ENCODE measurements at regions not wholly inside any gene's neighbourhood (a gene's known extent, or its start where the extent isn't known, plus 50 kb on each side); places are given as distances from the start of the nearest gene placed in this dataset.

DNA sequence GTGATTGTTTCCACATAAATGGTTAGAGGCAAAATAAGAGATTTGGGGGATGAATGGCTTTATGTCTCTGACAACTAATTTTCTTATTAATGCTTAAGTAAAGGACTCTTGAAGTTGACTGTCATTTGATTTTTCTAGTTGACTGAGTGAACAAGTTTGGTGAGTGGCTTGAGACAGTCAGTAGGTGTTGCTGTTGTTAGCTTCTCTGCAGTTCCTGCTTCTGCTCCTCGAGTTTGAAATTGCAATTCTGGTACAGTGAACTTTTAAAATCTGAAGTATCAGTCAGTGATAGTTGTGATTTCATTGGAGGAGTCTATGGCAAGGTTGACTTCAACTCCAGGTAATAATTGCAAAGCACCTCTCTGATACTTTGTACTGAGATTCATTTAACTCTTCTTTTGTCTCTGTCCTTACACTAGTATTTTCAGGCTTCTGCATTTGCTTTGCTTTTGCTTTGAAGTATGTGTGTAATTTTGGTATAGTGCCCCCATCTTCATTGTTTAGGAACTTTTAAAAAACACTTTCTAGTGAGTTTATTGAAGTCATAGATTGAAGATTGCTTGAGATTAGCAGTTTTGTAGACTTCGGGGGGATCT lies 415.5 kb downstream of the PCNX1 start:
- no peak for DNase-seq (ENCODE audit: low read depth in 3 of 3, low spot score in 1 of 3)

DNA sequence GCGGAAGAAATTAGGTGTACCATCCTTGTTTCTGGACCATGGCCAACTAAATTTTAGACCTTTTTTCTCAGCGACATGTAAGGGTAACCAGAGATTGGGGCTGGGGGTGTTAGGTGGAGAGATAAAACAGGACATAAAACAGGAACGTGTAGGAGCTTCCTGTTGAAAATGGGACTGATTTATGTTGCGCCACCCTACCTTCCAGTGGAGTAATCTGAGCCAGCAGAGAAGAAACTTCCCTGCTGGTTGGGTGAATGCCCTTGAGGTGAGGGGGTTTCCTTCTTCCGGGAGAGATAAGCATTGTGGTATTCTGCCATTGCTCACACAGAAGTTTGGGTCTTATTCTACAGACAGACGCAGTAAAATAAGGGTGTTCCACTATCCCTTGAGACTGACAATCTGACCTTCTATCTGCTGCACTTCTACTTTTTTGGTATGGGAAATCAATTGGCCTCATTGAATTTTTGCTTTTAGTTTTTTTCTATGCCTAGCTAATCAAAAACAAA lies 417.6 kb downstream of the PCNX1 start:
- DNase-seq (ENCODE audit: low read depth in 3 of 3, low spot score in 1 of 3) = peak in 1 of 3 donors; percentile 16

DNA sequence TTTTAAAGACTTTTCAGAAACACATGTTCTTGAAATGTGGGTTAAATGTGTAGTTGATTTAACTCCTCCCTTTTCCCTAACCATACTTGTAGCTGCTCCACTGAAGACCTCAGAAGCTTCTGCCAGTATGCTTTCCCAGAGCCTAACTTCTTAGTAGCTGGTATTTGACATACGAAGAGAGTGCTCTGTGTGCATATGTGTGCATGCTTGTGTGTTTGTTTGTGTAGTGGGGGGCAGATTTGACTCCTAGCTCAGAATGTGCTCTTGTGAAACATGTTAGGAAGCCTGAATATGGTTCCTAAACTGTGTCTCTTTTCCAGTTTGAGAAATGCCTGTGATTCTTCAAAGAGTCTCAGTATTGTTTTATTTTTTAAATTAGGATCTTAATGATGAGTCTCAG lies 420.4 kb downstream of the PCNX1 start:
- DNase-seq (ENCODE audit: low read depth in 3 of 3, low spot score in 1 of 3) = no peak

DNA sequence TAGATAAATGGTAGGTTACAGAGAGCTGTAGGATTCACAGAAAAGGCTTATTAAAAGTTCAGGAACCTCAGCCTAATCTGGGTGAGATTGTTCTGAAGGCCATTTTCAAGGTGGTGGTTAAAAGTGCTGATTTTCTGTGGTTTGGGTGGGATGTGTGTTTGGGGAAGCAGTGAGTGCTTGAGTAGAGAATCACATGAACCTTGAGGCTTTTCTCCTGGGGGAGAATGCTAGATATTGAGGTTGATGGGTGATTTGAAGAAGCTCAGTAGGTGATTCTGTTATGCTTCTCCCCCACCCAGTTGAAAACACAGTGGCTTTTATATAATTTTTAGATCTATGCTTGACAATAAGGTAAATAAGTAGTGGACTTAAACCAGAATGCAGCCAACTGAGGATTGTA lies 420.9 kb downstream of the PCNX1 start:
- no peak for DNase-seq (ENCODE audit: low read depth in 3 of 3, low spot score in 1 of 3)

DNA sequence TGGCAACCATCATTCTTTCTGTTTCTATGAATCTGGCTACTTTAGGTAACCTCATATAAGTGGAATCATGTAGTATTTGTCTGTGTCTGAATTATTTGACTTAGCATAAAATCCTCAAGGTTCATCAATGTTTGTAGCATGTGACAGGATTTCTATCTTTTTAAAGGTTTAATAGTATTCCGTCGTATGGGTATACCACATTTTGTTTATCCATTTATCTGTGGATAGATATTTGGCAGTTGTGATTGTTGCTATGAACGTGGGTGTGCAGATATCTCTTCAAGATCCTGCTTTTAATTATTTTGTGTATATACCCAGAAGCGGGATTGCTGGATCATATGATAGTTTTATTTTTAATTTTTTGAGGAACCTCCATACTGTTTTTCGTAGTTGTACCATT lies 421.7 kb downstream of the PCNX1 start:
- DNase-seq (ENCODE audit: low read depth in 3 of 3, low spot score in 1 of 3) = no peak

DNA sequence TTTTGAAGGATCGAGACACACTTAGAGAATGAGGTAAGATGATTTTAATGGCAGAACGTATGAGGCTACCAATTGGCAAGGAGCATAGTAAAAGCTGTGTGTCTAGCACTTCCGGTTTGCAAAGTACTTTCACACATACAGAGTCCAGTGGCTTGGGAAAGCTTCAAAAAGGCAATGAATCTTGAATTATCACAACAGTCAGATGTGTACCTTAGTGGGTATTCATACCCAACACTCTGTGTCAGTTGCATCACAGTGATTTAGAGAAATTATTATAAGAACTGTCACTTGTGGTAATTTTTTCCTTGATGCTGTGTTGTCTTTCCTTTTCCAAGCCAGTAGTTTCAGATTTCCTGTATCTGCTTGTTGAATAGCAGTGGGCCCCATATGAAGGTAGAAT lies 424.1 kb downstream of the PCNX1 start:
- no peak for DNase-seq (ENCODE audit: low read depth in 3 of 3, low spot score in 1 of 3)

DNA sequence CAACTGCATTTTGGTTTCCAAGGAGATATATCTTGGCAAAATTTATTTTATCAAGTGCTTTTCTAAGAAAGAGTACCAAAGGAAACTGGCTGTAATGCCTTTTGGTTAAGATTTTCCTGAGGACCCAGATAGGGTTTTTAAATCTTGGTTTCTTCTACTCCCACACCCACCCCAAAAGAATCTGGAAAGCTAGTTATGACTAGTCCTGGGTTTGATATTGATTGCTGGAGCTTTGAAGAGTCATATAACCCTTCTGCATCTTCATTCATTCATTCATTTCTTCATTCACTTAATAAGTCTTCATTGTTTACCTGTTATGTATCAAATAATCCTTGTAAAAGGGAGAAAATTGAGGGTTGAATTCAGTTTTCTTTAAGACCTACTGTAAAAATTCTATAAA lies 425.2 kb downstream of the PCNX1 start:
- DNase-seq (ENCODE audit: low read depth in 3 of 3, low spot score in 1 of 3) = no peak

DNA sequence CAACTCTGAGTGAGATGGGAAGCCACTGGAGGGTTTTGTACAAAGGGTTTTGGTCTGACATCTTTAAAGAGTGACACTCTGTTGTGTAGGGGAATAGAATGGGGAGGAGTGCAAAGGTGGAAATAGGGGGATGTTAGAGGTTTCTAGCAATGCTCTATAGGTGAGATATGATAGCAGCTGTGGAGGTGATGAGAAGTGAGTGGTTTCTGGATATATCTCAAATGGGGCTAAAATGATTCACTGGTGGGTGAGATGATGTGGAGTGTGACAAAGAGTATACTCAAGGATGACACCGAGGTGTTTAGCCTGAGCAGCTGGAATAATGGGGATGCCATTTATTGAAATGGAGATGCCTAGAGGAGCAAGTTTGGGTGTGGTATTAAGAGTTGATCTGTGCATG lies 426.4 kb downstream of the PCNX1 start:
- DNase-seq (ENCODE audit: low read depth in 3 of 3, low spot score in 1 of 3) = no peak

DNA sequence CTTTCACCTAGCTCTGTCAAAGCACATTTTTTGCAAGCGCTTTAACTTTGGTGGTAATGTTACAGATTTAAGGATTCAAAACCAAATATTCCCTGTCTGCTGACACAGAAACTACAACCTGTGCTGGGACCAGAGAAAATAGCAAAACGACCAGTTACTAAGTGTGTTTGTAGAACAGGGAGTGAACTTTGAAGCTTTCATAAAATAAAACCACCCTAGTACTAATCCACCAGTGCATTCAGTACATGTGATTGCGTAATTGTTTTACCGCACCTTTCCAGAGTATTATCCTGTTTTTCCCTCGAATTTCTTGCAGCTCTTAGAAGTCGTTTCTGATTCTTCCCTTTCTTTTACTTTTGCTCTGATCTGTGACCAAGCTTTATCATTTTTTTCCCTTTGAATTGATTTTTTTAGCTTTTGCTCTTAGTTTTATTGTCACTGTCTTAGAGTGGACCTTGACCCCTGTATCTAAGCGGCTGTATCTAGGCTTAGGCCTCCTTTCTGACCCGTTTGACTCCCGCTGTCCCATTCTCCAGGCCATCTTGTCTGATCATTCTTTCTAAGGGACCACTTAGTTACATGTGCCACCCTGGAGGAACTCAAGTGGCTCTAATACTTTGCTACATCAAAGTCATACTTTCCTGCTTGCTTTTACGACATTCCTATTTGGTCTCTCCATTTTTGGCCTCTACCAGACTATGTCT lies 429.4 kb downstream of the PCNX1 start:
- DNase-seq (ENCODE audit: low read depth in 3 of 3, low spot score in 1 of 3) = no peak

DNA sequence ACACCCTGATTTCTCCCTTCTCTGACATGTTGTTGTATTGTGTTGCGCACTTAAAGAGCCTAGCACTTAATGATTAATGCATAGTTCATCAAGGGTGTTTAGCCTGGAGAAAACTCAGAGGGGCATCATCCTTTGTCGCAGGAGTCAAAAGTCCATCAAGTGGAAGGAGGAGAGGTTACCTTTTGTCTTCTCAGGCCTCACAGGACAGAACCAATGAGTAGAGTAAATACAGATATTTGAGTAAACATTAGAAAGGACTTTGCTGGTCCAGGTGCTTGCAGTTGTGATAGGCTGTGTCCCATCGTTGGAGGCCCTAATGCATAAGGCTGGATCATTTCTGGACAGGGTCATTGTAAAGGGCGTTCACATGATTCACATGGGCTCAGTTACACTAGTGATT lies 430.9 kb downstream of the PCNX1 start:
- no peak for DNase-seq (ENCODE audit: low read depth in 3 of 3, low spot score in 1 of 3)

DNA sequence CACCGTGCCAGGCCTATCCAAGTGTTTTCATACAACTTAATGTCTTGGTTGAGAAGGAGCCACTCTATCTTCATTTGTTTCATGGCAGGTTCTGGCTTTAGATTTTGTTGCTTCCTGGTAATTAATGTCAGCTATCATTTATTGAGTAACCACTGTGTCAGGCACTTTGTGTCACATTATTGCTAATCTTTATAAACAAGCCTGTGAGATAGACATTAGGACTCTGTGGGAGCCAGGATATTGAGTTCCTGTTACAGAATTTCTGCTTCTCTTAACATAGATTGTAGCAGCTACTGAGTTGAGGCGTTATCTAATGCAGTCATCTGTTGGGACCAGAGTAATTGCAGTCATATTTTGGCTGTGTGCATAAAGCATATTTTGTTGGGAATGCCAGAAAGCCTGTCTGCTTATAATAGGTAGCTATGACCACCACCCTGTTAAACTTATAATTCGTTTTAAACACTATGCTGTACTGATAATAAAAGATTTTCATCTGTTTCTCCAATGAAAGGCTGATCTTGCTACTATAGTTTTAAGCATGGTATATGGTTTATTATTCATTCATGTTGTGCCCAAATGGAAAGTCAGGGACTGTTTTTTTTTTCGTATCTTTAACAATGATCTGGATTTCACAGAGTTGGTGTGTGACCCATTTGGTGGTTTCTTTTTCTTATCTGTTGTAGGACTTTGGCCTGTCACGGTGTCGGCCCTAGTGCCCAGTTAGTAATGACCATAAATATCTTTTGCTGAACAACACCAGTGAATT lies 432.6 kb downstream of the PCNX1 start:
- no peak for DNase-seq (ENCODE audit: low read depth in 3 of 3, low spot score in 1 of 3)

DNA sequence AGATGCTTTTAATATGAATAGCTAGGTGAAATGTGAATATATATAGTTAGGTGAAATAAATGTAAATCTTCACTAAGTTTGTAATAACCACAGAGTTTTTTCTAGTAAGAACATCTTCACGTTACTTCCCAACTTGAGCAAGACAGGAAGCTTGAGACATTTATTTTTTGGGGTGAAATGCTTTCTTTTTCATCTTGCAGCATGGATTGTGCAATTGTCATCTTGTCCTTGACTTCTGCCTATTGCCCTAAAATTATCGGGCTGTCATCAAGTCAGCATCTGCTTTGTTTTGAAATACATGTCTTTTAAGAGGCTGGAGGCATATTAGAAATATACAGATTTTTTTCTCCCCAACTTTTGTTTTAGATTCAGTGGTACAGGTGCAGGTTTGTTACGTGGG lies 433.9 kb downstream of the PCNX1 start:
- no peak for DNase-seq (ENCODE audit: low read depth in 3 of 3, low spot score in 1 of 3)

DNA sequence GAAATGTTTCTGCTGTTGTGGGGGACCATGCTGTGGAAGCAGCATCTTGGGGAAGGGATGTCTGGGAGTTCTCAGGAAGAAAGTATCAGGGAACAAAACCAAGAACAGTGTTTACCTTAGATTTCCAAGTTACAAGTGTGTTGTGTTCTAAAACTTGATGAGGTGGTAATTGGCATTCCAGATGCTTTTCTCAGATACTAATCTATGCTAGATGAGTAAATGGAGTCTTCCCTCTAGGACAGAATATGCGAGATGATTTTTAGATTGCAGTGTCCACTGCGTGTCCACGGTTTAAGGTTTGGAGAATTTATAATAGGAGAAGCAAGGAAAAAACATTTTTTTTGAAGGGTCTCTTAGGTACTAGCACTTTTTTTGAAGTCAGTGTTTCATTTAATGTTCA lies 436.5 kb downstream of the PCNX1 start:
- DNase-seq (ENCODE audit: low read depth in 3 of 3, low spot score in 1 of 3) = no peak

DNA sequence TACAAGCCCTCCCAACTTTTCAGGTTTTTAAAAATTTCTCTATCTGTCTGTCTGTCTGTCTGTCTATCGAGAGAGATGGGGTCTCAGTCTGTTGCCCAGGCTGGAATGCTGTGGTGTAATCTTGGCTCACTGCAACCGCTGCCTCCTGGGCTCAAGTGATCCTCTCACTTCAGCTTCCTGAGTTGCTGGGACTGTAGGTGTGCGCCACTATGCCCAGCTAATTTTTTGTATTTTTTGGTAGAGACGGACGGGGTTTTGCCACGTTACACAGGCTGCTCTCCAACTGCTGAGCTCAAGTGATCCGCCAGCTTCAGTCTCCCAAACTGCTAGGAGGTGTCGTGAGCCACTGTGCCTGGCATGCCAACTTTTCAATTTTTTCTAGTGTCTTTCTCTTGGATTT lies 437.2 kb downstream of the PCNX1 start:
- no peak for DNase-seq (ENCODE audit: low read depth in 3 of 3, low spot score in 1 of 3)

DNA sequence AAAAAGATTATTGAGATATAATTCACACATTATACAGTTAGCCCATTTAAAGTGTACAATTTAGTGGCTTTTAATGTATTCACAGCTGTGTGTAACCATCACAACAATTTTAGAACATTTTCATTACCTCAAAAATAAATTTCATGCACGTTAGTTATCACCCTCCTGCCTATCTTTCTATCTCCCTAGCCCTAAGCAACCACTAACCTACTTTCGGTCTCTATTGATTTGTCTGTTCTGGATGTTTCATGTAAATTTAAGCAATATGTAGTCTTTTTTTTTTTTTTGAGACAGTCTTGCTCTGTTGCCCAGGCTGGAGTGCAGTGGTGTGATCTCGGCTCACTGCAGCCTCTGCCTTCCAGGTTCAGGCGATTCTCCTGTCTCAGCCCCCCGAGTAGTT lies 439.4 kb downstream of the PCNX1 start:
- no peak for DNase-seq (ENCODE audit: low read depth in 3 of 3, low spot score in 1 of 3)

DNA sequence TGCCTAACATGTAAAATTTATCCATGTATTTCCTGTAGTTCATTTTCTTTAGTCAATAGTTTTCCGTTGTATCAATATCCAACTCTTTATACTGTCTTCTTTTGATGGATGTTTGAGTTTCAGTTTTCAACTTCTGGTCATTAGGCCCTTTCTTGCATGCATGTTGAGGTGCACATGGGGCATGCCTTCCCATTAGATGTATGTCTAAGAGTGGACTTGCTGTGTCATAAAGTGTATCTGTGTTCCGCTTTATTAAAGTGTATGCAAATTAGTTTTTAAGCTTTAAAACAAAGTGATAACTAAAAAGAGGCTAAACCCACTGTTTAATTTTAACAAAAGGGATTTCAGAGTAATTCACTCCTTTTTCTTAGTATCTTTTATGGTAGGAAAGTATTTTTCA lies 441.1 kb downstream of the PCNX1 start:
- no peak for DNase-seq (ENCODE audit: low read depth in 3 of 3, low spot score in 1 of 3)

DNA sequence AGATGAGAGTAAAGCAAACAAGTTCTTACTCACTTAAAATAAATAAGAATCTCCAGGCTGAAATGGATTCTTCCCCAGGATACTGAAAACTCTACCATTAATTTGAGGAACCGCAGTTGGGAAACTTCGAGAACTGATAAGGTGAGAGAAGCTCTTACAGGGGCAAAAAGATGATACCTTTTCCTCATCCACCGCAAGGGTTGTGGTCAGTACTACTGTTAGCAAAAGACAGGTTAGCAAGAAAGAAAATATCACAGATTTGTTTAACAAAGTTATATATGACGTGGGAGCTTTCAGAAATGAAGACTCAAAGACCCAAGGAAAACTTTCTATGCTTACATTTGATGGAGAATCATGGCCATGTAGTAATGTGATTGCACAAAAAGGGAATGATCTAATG lies 441.6 kb downstream of the PCNX1 start:
- DNase-seq (ENCODE audit: low read depth in 3 of 3, low spot score in 1 of 3) = no peak

DNA sequence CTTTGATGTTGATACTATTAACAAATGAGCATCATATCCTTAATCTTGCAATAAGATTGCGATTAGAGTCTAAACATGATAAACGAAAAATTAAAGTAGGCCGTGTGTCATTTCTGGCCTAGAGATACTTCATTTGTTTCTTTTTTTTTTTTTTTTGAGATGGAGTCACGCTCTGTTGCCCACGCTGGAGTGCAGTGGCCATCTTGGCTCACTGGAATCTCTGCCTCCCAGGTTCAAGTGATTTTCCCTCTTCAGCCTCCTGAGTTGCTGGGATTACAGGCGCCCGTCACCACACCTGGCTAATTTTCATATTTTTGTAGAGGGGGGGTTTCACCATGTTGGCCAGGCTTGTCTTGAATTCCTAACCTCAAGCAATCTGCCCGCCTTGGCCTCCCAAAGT lies 446.9 kb downstream of the PCNX1 start:
- no peak for DNase-seq (ENCODE audit: low read depth in 3 of 3, low spot score in 1 of 3)

DNA sequence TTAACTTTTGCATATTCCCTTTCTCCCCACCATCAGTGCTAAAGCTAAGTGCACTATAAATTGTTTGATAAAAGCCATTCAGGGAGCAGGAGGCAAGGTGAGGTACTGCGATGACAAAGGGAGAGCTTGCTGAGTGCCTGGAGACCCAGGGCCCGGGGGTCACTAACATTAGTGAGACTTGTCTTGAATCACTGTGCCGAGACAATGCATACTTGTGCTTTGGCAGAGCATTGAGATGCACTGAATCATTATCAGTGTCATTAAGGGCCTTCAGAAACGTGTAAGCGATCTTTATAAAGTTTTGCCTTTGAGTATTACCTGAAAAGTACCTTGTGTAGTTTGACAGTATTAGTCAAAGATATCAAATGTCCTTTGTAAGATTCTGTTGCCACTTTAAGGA lies 447.5 kb downstream of the PCNX1 start:
- no peak for DNase-seq (ENCODE audit: low read depth in 3 of 3, low spot score in 1 of 3)

DNA sequence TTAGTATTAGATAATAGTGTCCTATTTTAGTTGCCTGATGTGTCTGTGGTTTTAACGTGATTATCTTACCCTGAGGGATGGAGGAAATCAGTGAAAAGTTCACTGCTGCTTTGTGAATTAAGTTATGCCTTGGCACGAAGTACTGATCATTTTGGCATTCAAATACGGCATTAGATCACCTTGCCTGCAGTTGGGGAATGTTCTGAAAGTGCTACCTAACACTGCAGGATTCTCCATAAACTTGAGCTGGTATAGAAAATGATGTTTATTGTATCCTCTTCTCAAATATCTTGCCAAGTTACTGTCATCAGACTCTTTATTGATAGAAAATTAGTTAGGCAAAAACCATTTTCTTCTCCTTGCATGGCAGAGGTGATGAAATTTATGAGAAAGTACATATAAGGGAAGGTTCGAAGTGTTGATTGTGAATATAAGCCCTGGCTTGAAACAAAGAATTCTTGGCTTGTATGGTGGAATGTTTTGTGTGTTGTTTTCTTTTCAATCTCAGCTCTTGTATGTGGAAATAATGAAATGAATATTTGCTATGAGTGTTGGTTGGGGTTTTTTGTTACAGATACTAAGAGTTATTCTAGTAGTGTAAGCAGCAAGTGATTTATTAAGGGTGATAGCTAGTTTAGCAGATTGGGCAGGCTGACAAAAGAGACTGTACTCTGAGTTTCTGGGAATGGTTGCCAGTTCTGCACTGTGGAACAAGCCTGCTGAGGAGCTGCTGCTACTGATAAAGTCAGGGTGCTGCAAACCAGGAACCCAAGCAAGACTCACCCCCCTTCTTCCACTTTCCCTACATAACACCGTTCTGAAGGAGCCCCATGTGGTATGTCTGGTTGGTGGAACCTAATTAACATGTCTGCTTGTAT lies 448.3 kb downstream of the PCNX1 start:
- DNase-seq (ENCODE audit: low read depth in 3 of 3, low spot score in 1 of 3) = no peak

DNA sequence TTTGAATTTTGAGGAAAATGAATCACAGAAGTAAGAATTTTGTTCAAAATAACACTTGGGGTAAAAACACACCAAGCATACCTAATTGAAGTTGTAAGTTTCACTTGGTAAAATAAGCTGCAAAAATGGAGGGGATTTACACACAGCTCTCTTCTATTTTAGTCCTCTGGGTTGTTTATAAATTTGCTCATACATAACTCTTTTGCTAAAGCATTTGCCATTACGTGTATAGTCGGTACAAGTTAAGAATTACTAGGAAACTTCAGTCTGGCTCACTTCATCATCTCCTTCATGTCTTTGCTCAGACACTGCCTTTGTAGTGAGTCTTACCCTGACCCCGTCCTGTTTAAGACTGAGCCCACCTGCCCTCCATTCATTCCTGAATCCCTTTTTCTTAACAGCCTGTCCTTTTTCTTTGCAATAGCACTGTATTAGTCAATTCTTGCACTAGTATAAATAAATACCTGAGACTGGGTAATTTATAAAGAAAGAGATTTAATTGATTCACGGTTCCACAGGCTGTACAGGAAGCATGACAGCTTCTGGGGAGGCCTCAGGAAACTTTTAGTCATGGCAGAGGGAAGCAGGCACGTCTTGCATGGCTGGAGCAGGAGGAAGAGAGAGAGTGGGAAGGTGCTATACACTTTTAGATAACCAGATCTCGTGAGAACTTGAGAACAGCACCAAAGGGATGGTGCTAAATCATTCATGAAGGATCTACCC lies 451.1 kb downstream of the PCNX1 start:
- DNase-seq (ENCODE audit: low read depth in 3 of 3, low spot score in 1 of 3) = no peak
